Osteocyte (in vitro differentiated cells): ENCODE measurements at regions not wholly inside any gene's neighbourhood (a gene's known extent, or its start where the extent isn't known, plus 50 kb on each side); places are given as distances from the start of the nearest gene placed in this dataset.
"Not testable (repeated sequence)": the region's sequence is repeated elsewhere in the genome, so short reads cannot be mapped to it uniquely, and the experiment has no call there.

ENCODE experiments used
- DNase-seq: peaks from one replicate; pipeline ENCODE4 v3.0.0; 2021; ENCODE audit warnings: mixed read lengths; ENCODE audit not compliant: unreplicated experiment; ENCODE audit errors: extremely low spot score
- H3K27ac Mint-ChIP-seq: one replicate; pipeline ENCODE4 v1.8.0; 2021; ENCODE audit warnings: mild to moderate bottlenecking, mixed read lengths; ENCODE audit not compliant: unreplicated experiment
- H3K27me3 Mint-ChIP-seq: one replicate; pipeline ENCODE4 v1.8.0; 2021; ENCODE audit warnings: mixed read lengths; ENCODE audit not compliant: unreplicated experiment
- H3K36me3 Mint-ChIP-seq: one replicate; pipeline ENCODE4 v1.8.0; 2021; ENCODE audit warnings: mixed read lengths; ENCODE audit not compliant: unreplicated experiment
- H3K4me1 Mint-ChIP-seq: one replicate; pipeline ENCODE4 v1.8.0; 2021; ENCODE audit warnings: mixed read lengths; ENCODE audit not compliant: unreplicated experiment
- H3K4me3 Mint-ChIP-seq: one replicate; pipeline ENCODE4 v1.8.0; 2021; ENCODE audit warnings: mild to moderate bottlenecking, moderate library complexity, mixed read lengths; ENCODE audit not compliant: unreplicated experiment
- H3K9me3 Mint-ChIP-seq: one replicate; pipeline ENCODE4 v1.8.0; 2021; ENCODE audit warnings: mixed read lengths; ENCODE audit not compliant: unreplicated experiment
- TF ChIP-seq, protein P1 (sequence below): fragments of 200-600 bp; sonication (generic); IDR thresholded peaks from 2 replicates; pipeline ENCODE4 v1.5.0; 2021; ENCODE audit warnings: antibody characterized with exemption, mild to moderate bottlenecking, moderate library complexity

DNA sequence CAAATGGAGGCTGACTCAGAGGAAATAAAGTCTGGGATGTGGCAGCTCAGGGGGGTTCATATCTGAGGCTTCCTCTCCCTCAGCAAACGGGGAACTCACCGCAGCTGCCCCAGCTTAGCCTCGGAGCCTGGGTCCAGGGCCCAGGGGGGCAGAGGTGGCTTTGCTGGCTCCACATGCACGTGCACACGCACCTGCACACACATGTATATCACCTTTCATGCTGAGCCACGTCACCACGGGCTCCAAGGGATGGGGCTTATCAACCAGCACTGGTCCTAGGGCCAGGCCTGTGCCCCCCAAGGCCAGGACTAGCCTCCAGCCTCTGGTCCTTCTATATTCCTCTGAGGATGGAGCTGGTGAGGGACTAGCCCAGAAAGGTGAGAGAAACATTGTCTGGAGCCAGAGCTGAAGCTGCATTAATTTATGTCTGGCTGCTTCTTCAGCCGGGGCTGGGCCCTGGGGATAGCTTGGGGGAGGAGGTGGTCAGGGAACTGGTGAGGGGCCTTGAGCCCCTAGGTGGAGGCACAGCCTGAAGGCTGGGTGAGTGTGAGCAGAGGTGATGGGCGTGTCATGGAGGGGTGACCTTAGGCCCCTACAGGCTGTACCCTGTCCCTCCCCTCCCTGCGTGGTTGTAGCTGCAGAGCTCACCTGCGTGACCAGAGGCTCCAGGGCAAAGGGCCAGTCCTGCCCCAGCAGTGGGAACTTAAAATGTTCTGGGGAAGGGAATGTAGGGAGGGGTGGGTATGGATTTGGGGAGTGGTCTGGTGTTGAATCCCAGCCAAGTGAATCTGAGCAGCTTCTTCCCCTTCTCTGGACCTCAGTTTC, 520.8 kb downstream of the PTPRU start:
- no peaks in the 10 kb centered on the region for H3K9me3 Mint-ChIP-seq
- TF ChIP-seq, protein P1, sequence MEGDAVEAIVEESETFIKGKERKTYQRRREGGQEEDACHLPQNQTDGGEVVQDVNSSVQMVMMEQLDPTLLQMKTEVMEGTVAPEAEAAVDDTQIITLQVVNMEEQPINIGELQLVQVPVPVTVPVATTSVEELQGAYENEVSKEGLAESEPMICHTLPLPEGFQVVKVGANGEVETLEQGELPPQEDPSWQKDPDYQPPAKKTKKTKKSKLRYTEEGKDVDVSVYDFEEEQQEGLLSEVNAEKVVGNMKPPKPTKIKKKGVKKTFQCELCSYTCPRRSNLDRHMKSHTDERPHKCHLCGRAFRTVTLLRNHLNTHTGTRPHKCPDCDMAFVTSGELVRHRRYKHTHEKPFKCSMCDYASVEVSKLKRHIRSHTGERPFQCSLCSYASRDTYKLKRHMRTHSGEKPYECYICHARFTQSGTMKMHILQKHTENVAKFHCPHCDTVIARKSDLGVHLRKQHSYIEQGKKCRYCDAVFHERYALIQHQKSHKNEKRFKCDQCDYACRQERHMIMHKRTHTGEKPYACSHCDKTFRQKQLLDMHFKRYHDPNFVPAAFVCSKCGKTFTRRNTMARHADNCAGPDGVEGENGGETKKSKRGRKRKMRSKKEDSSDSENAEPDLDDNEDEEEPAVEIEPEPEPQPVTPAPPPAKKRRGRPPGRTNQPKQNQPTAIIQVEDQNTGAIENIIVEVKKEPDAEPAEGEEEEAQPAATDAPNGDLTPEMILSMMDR, result no peak
- H3K27me3 Mint-ChIP-seq, result peaks cover 5% of the 10 kb centered on the region
- peak; percentile 76 for DNase-seq
- H3K36me3 Mint-ChIP-seq, result no peaks in the 10 kb centered on the region
- no peak overlapping the region for H3K27ac Mint-ChIP-seq
- no peaks in the 10 kb centered on the region for H3K4me1 Mint-ChIP-seq
- no peak overlapping the region for H3K4me3 Mint-ChIP-seq

DNA sequence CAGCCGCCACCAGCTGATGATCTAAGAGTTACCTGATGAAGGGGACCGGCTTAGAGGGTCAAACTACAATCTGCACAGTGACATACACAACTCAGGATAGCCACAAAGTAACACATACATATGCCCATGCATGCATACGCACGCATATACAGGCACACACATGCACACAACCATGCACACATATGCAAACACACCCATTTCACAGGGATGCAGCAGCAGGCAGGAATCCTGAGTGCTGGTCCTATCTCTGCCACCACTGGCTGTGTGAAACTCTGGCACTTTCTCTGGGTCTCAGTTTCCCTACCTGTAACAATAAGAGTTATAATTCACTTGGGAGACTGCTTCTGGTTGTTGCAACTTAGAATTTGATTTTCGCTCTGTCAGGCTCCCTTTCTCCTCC, 520.2 kb downstream of the PTPRU start:
- peaks cover 5% of the 10 kb centered on the region for H3K27me3 Mint-ChIP-seq
- TF ChIP-seq, protein P1, result no peak
- H3K36me3 Mint-ChIP-seq, result no peaks in the 10 kb centered on the region
- H3K4me1 Mint-ChIP-seq, result no peaks in the 10 kb centered on the region
- no peaks in the 10 kb centered on the region for H3K9me3 Mint-ChIP-seq
- no peak overlapping the region for H3K4me3 Mint-ChIP-seq
- H3K27ac Mint-ChIP-seq, result no peak overlapping the region
- peak; percentile 27 for DNase-seq

DNA sequence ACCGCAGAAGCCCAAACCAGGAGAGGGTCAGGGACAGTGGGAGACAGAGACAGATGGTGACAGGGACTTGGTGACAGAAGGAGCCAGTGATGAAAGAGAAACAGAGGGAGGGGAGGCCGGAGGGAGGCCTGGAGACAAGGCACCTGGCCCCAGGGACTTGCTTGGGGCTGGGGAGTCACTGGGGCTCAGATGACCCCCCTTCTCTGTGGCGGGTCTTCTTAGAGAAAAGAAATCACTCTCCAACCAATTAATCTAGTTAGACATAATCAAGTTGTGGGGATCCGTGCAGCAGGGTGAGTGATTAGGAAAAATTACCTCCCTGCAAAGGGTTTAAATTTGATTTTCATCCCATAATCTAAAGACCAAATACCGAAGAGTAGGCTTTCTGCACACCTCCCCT, 519.8 kb downstream of the PTPRU start:
- peak; percentile 34 for DNase-seq
- H3K36me3 Mint-ChIP-seq, result no peaks in the 10 kb centered on the region
- H3K4me3 Mint-ChIP-seq, result no peak overlapping the region
- peaks cover 5% of the 10 kb centered on the region for H3K27me3 Mint-ChIP-seq
- H3K27ac Mint-ChIP-seq, result no peak overlapping the region
- H3K9me3 Mint-ChIP-seq, result no peaks in the 10 kb centered on the region
- no peaks in the 10 kb centered on the region for H3K4me1 Mint-ChIP-seq
- TF ChIP-seq, protein P1, result no peak

DNA sequence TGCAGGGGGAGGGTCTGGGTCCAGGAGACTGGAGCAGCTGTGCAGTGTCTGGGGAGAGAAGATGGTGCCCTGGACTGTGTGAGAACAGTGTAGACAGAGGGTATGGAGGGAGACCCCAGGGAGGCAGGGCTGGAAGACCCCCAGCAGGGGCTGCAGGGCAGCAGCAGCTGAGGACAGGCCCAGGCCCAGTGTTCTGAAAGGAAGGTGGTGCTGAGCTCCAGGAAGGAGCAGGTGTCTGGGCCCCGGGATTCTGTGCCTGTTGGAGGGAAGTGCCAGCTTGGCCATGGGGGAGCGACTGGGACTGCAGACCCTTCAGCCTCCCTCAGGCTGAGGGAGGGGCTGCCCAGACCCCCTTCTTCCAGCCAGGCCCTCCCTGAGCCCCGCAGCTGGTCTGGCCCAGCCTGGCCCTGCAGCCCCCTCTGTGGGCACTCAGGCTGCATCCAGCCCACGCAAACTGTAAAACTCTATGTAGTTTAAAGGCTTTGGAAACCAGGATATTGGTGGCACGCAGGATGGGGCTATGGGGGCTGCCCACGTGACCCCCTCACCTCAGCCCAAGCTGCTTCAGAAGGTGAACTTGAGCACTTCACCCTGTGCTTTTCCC, 519.2 kb downstream of the PTPRU start:
- H3K27ac Mint-ChIP-seq, H3K9me3 Mint-ChIP-seq, H3K4me3 Mint-ChIP-seq, H3K27me3 Mint-ChIP-seq, H3K4me1 Mint-ChIP-seq, H3K36me3 Mint-ChIP-seq: not testable (repeated sequence)
- DNase-seq, result peak; percentile 60

DNA sequence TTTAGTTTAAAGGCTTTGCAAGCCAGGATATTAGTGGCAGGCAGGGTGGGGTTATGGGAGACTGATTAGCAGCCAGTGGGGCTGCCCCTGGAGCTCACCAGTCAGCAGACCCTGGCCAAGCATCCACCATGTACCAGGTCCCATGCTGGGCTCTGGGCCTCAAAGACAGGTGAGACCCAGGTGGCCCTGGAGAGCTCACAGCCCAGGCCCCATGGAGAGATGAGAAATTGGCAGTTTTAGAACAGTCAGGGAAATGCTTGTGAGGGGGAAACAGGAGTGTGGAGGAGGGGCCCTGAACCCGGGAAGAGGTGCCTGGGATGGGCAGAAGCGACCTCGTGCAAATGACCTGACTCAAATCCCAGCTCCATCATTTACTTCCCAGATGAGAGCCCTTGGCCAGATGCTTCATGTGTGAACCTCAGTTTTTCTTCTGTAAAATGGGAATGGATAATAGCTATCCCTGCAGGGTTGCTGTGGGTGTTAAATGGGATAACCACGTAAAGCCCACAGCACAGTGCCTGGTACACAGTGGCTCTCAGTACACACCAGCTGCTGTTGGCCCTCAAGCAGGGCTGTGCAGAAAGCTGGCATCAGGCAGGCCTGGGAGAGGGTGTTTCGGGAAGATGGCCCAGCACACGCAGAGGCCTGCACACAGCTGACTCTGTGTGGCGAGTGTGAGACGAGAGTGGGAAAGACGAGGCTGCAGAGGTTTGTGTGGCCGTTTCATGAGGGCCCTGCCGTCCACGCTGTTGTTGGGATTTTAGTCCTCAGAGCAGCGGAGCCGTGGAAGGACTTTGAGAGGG, 518.5 kb downstream of the PTPRU start:
- Mint-ChIP-seq H3K9me3 (no peaks in the 10 kb centered on the region), H3K27ac (no peak overlapping the region), H3K4me3 (no peak overlapping the region), H3K36me3 (no peaks in the 10 kb centered on the region), H3K4me1 (no peaks in the 10 kb centered on the region), H3K27me3 (peaks cover 2% of the 10 kb centered on the region)
- TF ChIP-seq, protein P1, result no peak
- DNase-seq, result peak; percentile 53
